ENCODE measurements at regions not wholly inside any gene's neighbourhood (a gene's known extent, or its start where the extent isn't known, plus 50 kb on each side); places are given as distances from the start of the nearest gene placed in this dataset.

GRCh38 chr2:211084352-211084751 lies 528.0 kb downstream of the CPS1 start:
- Mint-ChIP-seq H3K9me3 (no peaks in the 10 kb centered on the region), H3K4me1 (no peaks in the 10 kb centered on the region), H3K27me3 (no peaks in the 10 kb centered on the region), H3K27ac (no peak overlapping the region), H3K4me3 (no peak overlapping the region), H3K36me3 (no peaks in the 10 kb centered on the region)
- ATAC-seq (replicated peaks in 1 of 4): no peak
- H3K27me3 ChIP-seq (replicated peaks in 1 of 2; ENCODE audit: control insufficient read depth in 2 of 2, extremely low read depth in 1 of 2, insufficient read depth in 2 of 2, low read length in 1 of 2): no peaks in the 10 kb centered on the region
- H3K4me1 ChIP-seq (ENCODE audit: control insufficient read depth in 1 of 2, extremely low read depth in 1 of 2, insufficient read depth in 2 of 2, low read length in 2 of 2): no peaks in the 10 kb centered on the region
- no peak overlapping the region for H3K27ac ChIP-seq (ENCODE audit: low read length)
- H3K9me3 ChIP-seq: no peaks in the 10 kb centered on the region
- WGBS (ENCODE audit: insufficient coverage): no CpG with 5 or more reads among the region's 2 CpGs
- no peaks in the 10 kb centered on the region for H3K36me3 ChIP-seq (ENCODE audit: control insufficient read depth in 2 of 2, extremely low read depth in 1 of 2, insufficient read depth in 1 of 2, low read length in 1 of 2)
- ChIA-PET POLR2A (no interaction called here), CTCF (no interaction called here)
- no peak overlapping the region for H3K4me3 ChIP-seq (ENCODE audit: control insufficient read depth in 1 of 2, extremely low read depth in 1 of 2, low read length in 1 of 2)
- DNase-seq: no peak

DNA sequence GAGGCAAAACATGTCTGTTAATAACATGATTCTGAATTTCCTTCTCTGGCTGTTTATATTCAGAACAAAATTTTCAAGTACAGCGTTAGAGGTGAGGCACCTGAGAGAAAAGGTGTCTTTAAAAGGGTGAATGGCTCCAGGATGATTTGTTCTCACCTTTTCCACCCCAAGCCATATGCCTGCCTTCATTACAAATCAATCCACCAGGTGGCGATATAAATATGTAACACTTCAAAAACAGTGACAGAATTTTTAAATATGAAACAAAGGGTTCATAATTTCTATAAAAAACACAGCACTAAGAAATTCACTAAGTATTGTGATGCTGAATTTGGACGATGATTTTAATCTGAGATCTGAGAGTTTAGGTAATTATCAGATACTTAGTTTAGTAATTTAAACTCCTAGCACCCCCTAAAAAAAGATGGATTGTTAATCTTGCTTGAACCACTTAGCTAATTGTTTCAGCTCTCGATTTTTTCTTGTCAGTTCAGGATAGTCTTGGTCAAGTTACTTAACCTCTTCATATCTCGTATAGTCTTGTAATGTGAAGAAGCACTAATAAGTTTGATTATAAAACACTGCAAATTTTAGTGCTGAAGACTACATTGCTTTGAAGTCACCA lies 528.8 kb downstream of the CPS1 start:
- Histone ChIP-seq H3K9me3 (no peaks in the 10 kb centered on the region), H3K4me3 (ENCODE audit: control insufficient read depth in 1 of 2, extremely low read depth in 1 of 2, low read length in 1 of 2) (no peak overlapping the region), H3K27me3 (replicated peaks in 1 of 2; ENCODE audit: control insufficient read depth in 2 of 2, extremely low read depth in 1 of 2, insufficient read depth in 2 of 2, low read length in 1 of 2) (no peaks in the 10 kb centered on the region), H3K4me1 (ENCODE audit: control insufficient read depth in 1 of 2, extremely low read depth in 1 of 2, insufficient read depth in 2 of 2, low read length in 2 of 2) (no peaks in the 10 kb centered on the region), H3K27ac (ENCODE audit: low read length) (no peak overlapping the region), H3K36me3 (ENCODE audit: control insufficient read depth in 2 of 2, extremely low read depth in 1 of 2, insufficient read depth in 1 of 2, low read length in 1 of 2) (no peaks in the 10 kb centered on the region)
- Mint-ChIP-seq H3K4me1 (no peaks in the 10 kb centered on the region), H3K27me3 (no peaks in the 10 kb centered on the region), H3K4me3 (no peak overlapping the region), H3K36me3 (no peaks in the 10 kb centered on the region), H3K9me3 (no peaks in the 10 kb centered on the region), H3K27ac (no peak overlapping the region)
- DNase-seq (peak in 1 of 35 experiments; percentile 1), ATAC-seq (replicated peaks in 1 of 4) (no peak)
- no CpG with 5 or more reads among the region's 5 CpGs for WGBS (ENCODE audit: insufficient coverage)
- ChIA-PET CTCF (no interaction called here), POLR2A (no interaction called here)

DNA sequence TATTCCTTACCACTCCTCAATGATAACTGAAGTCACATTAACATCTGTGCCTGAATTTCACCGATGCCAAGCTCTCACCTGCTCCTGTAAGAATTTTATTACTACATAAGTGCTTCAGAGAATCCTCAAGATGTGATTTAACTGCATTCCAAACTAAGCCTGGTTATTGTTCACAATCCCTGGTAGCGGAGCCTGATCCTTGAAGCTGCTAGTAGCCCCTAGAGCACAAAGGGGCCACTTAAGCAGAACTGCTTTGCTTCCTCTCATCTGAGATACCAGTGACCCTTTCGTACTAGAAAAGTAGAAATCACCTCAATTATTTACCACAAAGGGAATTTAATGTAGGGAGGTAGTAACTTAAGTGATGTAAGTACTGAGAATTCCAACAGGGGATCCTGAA lies 529.6 kb downstream of the CPS1 start:
- no peak overlapping the region for H3K4me3 ChIP-seq (ENCODE audit: control insufficient read depth in 1 of 2, extremely low read depth in 1 of 2, low read length in 1 of 2)
- no peak overlapping the region for H3K27ac Mint-ChIP-seq
- no peaks in the 10 kb centered on the region for H3K27me3 Mint-ChIP-seq
- H3K27ac ChIP-seq (ENCODE audit: low read length): no peak overlapping the region
- no peaks in the 10 kb centered on the region for H3K27me3 ChIP-seq (replicated peaks in 1 of 2; ENCODE audit: control insufficient read depth in 2 of 2, extremely low read depth in 1 of 2, insufficient read depth in 2 of 2, low read length in 1 of 2)
- H3K4me3 Mint-ChIP-seq: no peak overlapping the region
- DNase-seq (no peak), ATAC-seq (replicated peaks in 1 of 4) (no peak)
- no peaks in the 10 kb centered on the region for H3K4me1 Mint-ChIP-seq
- no peaks in the 10 kb centered on the region for H3K4me1 ChIP-seq (ENCODE audit: control insufficient read depth in 1 of 2, extremely low read depth in 1 of 2, insufficient read depth in 2 of 2, low read length in 2 of 2)
- CTCF ChIA-PET: no interaction called here
- no peaks in the 10 kb centered on the region for H3K9me3 ChIP-seq
- no peaks in the 10 kb centered on the region for H3K36me3 ChIP-seq (ENCODE audit: control insufficient read depth in 2 of 2, extremely low read depth in 1 of 2, insufficient read depth in 1 of 2, low read length in 1 of 2)
- H3K36me3 Mint-ChIP-seq: no peaks in the 10 kb centered on the region
- POLR2A ChIA-PET: no interaction called here
- no peaks in the 10 kb centered on the region for H3K9me3 Mint-ChIP-seq
- 74% methylated on average over 2 of the region's 3 CpGs for WGBS (ENCODE audit: insufficient coverage)

DNA sequence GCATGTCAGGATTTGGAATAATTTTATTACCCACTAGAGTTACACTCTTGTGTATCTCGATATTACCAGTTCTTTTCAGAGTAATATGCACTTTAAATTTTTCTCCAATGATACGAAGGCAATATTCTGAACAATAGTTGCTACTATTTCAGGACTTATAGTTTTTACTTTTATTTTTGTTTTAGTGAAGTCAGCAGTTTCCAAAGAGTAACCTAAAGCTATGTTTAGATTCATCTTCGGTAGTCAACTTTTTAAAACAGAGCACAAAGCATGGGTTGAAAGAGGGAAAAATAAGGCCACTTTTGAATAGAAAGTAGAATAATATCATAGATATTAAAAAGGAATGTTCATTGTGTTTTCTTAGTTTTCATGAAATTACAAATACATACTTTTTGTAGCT lies 532.7 kb downstream of the CPS1 start:
- DNase-seq: no peak
- Mint-ChIP-seq H3K4me3 (no peak overlapping the region), H3K27me3 (no peaks in the 10 kb centered on the region), H3K27ac (no peak overlapping the region), H3K36me3 (no peaks in the 10 kb centered on the region), H3K4me1 (no peaks in the 10 kb centered on the region), H3K9me3 (no peaks in the 10 kb centered on the region)
- H3K4me3 ChIP-seq (ENCODE audit: control insufficient read depth in 1 of 2, extremely low read depth in 1 of 2, low read length in 1 of 2): no peak overlapping the region
- no peak overlapping the region for H3K27ac ChIP-seq (ENCODE audit: low read length)
- ChIA-PET CTCF (no interaction called here), POLR2A (interaction anchor here in 1 of 2 donors (0.6 kb wide), 1 partner anchor 433 kb away, joined by 3 read pairs; no protein-coding TSS in a partner anchor)
- no peaks in the 10 kb centered on the region for H3K4me1 ChIP-seq (ENCODE audit: control insufficient read depth in 1 of 2, extremely low read depth in 1 of 2, insufficient read depth in 2 of 2, low read length in 2 of 2)
- H3K9me3 ChIP-seq: no peaks in the 10 kb centered on the region
- no peaks in the 10 kb centered on the region for H3K36me3 ChIP-seq (ENCODE audit: control insufficient read depth in 2 of 2, extremely low read depth in 1 of 2, insufficient read depth in 1 of 2, low read length in 1 of 2)
- WGBS (ENCODE audit: insufficient coverage): no CpG with 5 or more reads among the region's 3 CpGs
- ATAC-seq (replicated peaks in 1 of 4): no peak
- H3K27me3 ChIP-seq (replicated peaks in 1 of 2; ENCODE audit: control insufficient read depth in 2 of 2, extremely low read depth in 1 of 2, insufficient read depth in 2 of 2, low read length in 1 of 2): no peaks in the 10 kb centered on the region

DNA sequence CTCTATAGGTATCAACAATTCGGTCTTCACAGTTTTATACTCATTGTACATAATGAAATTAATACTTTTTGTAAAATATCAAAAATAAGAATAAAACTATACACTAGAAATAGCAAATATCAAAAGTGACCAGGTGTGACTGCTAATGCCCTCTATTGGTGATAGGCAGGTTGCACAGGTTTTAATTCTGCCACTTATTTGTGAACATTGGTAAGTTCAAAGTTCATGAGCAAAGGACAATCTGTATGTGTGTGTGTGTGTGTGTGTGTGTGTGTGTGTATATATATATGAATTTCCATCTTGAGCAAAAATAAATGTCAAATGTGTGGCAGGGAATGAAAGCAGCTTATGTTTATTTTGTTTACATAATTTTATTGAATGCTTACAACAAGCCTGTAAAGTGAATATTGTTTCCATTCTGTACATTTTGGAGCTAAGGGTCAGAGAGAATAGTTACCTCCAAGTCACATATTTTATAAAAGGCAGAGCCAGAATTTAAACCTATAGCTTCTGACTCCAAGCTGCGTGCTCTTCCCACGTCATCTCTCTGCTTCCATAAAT lies 537.4 kb downstream of the CPS1 start:
- H3K27ac ChIP-seq (ENCODE audit: low read length): no peak overlapping the region
- no peak overlapping the region for H3K4me3 Mint-ChIP-seq
- H3K36me3 Mint-ChIP-seq: no peaks in the 10 kb centered on the region
- ATAC-seq (replicated peaks in 1 of 4): no peak
- DNase-seq: no peak
- H3K27me3 ChIP-seq (replicated peaks in 1 of 2; ENCODE audit: control insufficient read depth in 2 of 2, extremely low read depth in 1 of 2, insufficient read depth in 2 of 2, low read length in 1 of 2): no peaks in the 10 kb centered on the region
- ChIA-PET POLR2A (interaction anchor here in 1 of 2 donors (0.6 kb wide), 1 partner anchor 17 kb away, joined by 3 read pairs; no protein-coding TSS in a partner anchor), CTCF (interaction anchor here in 1 of 2 donors (1.4 kb wide), 1 partner anchor 11 kb away, joined by 3 read pairs; no protein-coding TSS in a partner anchor)
- peaks cover 2% of the 10 kb centered on the region for H3K9me3 ChIP-seq
- H3K4me3 ChIP-seq (ENCODE audit: control insufficient read depth in 1 of 2, extremely low read depth in 1 of 2, low read length in 1 of 2): no peak overlapping the region
- peaks cover 4 to 8% (median 6%) of the 10 kb centered on the region in 3 donors for H3K9me3 Mint-ChIP-seq
- H3K4me1 Mint-ChIP-seq: no peaks in the 10 kb centered on the region
- no CpG with 5 or more reads among the region's 3 CpGs for WGBS (ENCODE audit: insufficient coverage)
- no peaks in the 10 kb centered on the region for H3K4me1 ChIP-seq (ENCODE audit: control insufficient read depth in 1 of 2, extremely low read depth in 1 of 2, insufficient read depth in 2 of 2, low read length in 2 of 2)
- no peaks in the 10 kb centered on the region for H3K27me3 Mint-ChIP-seq
- no peak overlapping the region for H3K27ac Mint-ChIP-seq
- no peaks in the 10 kb centered on the region for H3K36me3 ChIP-seq (ENCODE audit: control insufficient read depth in 2 of 2, extremely low read depth in 1 of 2, insufficient read depth in 1 of 2, low read length in 1 of 2)

DNA sequence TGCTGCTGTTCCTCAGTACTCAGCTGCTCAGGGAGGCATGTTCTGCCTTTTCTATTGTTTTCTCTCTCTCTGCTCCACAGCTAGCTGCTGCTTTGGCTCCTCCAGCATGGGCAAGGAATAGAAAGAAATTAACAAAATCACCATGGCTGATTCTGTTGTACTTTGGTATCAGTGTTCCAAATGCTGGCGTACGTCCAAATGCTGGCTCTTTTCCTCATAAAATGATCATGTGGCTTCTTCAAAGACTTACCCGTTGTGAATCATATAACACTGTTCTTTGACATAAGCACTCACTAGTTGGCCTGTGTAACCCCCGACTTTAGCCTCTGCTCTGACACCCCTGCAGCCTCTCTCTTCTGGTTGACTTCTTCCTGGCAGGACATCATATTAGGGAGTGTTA lies 547.6 kb downstream of the CPS1 start:
- ChIA-PET POLR2A (interaction anchor here in 1 of 2 donors (0.6 kb wide), 1 partner anchor 40 kb away, joined by 3 read pairs; no protein-coding TSS in a partner anchor), CTCF (no interaction called here)
- no peaks in the 10 kb centered on the region for H3K4me1 Mint-ChIP-seq
- no peaks in the 10 kb centered on the region for H3K9me3 ChIP-seq
- H3K27me3 Mint-ChIP-seq: no peaks in the 10 kb centered on the region
- peaks cover 0 to 7% (median 3%) of the 10 kb centered on the region in 3 donors for H3K9me3 Mint-ChIP-seq
- H3K27me3 ChIP-seq (replicated peaks in 1 of 2; ENCODE audit: control insufficient read depth in 2 of 2, extremely low read depth in 1 of 2, insufficient read depth in 2 of 2, low read length in 1 of 2): no peaks in the 10 kb centered on the region
- no peak overlapping the region for H3K27ac Mint-ChIP-seq
- H3K27ac ChIP-seq (ENCODE audit: low read length): no peak overlapping the region
- H3K36me3 Mint-ChIP-seq: no peaks in the 10 kb centered on the region
- 76% methylated on average over 3 of the region's 4 CpGs for WGBS (ENCODE audit: insufficient coverage)
- H3K36me3 ChIP-seq (ENCODE audit: control insufficient read depth in 2 of 2, extremely low read depth in 1 of 2, insufficient read depth in 1 of 2, low read length in 1 of 2): no peaks in the 10 kb centered on the region
- no peak for ATAC-seq (replicated peaks in 1 of 4)
- no peaks in the 10 kb centered on the region for H3K4me1 ChIP-seq (ENCODE audit: control insufficient read depth in 1 of 2, extremely low read depth in 1 of 2, insufficient read depth in 2 of 2, low read length in 2 of 2)
- no peak overlapping the region for H3K4me3 Mint-ChIP-seq
- no peak for DNase-seq
- H3K4me3 ChIP-seq (ENCODE audit: control insufficient read depth in 1 of 2, extremely low read depth in 1 of 2, low read length in 1 of 2): no peak overlapping the region
